PC-9 (cell line): ENCODE measurements at regions not wholly inside any gene's neighbourhood (a gene's known extent, or its start where the extent isn't known, plus 50 kb on each side); places are given as distances from the start of the nearest gene placed in this dataset.

Experiments used
- CTCF ChIP-seq: fragments of 200-600 bp; sonication (generic); conservative IDR thresholded peaks from 2 replicates; pipeline ENCODE4 v1.6.1; 2017; ENCODE audit warnings: mixed run types, antibody characterized with exemption, mild to moderate bottlenecking, moderate library complexity
- EZH2 ChIP-seq: fragments of 200-600 bp; sonication (generic); IDR thresholded peaks from 2 replicates; pipeline ENCODE4 v1.8.0; 2017; ENCODE audit warnings: antibody characterized with exemption, low read depth

GRCh38 chr3:110006913-110007312, 669.6 kb upstream of the DPPA4 start:
- TF ChIP-seq CTCF (no peak), EZH2 (no peak)
